ENCODE measurements at regions not wholly inside any gene's neighbourhood (a gene's known extent, or its start where the extent isn't known, plus 50 kb on each side); places are given as distances from the start of the nearest gene placed in this dataset.

DNA sequence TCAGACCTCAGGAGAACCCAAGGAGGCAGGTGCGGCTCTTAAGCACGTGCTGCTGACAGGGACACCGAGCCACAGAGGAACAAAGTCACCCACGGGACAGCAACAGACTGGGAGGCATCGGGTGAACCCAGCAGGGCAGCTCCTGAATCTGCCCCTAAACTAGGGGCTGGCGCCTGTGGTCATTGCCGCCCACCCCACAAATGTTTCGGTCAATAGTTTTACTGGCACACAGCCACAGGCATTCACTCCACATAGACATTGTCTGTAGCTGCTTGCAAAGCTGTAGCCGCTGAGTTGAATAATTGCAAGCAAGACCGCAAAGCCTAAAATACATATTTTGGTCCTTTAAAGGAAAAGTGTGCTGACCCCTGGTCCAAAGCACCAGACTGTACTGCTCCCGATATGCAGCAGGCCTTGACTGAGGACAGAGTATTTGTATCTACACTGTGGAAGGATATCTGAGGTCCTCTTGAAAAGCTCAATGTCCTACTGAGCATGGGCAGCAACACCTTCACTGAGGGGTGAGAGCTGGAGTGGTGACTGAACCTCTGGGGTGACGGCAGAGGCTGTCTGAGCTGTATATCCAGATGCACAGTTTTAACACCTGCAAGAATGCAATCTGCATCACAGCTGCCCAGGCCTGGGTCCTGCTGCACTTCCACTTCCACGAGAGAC, 310.3 kb downstream of the THBS2 start:
- Histone ChIP-seq H3K4me3 (ENCODE audit: low read depth in 1 of 3, low read length in 3 of 3) (no peak overlapping the region), H3K36me3 (ENCODE audit: control insufficient read depth in 4 of 4, insufficient read depth in 3 of 4, low read depth in 1 of 4, low read length in 3 of 4) (no peaks in the 10 kb centered on the region), H3K9me3 (ENCODE audit: control insufficient read depth in 4 of 4, low read length in 3 of 4) (no peaks in the 10 kb centered on the region), H3K27ac (ENCODE audit: low read depth in 1 of 2, low read length in 2 of 2) (no peak overlapping the region), H3K27me3 (ENCODE audit: control insufficient read depth in 4 of 4, insufficient read depth in 4 of 4, low read length in 3 of 4) (peaks cover 0 to 2% (median 0%) of the 10 kb centered on the region in 4 donors), H3K9ac (ENCODE audit: low read depth in 1 of 2, low read length in 2 of 2) (no peak overlapping the region), H3K4me1 (ENCODE audit: control insufficient read depth in 4 of 4, insufficient read depth in 4 of 4, low read length in 3 of 4) (no peaks in the 10 kb centered on the region)
- DNase-seq (ENCODE audit: low spot score), result no peak
- TF ChIP-seq HNF4A (conservative IDR thresholded peaks at IDR 0.05) (no peak), JUND (IDR thresholded peaks at IDR 0.05) (no peak), YY1 (IDR thresholded peaks at IDR 0.05) (no peak), NR2F2 (IDR thresholded peaks at IDR 0.05) (no peak), EGR1 (IDR thresholded peaks at IDR 0.05; ENCODE audit: low read depth in 2 of 2) (no peak), FOXA2 (IDR thresholded peaks at IDR 0.05) (no peak), GABPA (IDR thresholded peaks at IDR 0.05 in 1 of 2, conservative IDR thresholded peaks at IDR 0.05 in 1 of 2) (no peak), HNF4G (IDR thresholded peaks at IDR 0.05) (no peak), SP1 (IDR thresholded peaks at IDR 0.05) (no peak)
- TF ChIP-seq, protein P1, sequence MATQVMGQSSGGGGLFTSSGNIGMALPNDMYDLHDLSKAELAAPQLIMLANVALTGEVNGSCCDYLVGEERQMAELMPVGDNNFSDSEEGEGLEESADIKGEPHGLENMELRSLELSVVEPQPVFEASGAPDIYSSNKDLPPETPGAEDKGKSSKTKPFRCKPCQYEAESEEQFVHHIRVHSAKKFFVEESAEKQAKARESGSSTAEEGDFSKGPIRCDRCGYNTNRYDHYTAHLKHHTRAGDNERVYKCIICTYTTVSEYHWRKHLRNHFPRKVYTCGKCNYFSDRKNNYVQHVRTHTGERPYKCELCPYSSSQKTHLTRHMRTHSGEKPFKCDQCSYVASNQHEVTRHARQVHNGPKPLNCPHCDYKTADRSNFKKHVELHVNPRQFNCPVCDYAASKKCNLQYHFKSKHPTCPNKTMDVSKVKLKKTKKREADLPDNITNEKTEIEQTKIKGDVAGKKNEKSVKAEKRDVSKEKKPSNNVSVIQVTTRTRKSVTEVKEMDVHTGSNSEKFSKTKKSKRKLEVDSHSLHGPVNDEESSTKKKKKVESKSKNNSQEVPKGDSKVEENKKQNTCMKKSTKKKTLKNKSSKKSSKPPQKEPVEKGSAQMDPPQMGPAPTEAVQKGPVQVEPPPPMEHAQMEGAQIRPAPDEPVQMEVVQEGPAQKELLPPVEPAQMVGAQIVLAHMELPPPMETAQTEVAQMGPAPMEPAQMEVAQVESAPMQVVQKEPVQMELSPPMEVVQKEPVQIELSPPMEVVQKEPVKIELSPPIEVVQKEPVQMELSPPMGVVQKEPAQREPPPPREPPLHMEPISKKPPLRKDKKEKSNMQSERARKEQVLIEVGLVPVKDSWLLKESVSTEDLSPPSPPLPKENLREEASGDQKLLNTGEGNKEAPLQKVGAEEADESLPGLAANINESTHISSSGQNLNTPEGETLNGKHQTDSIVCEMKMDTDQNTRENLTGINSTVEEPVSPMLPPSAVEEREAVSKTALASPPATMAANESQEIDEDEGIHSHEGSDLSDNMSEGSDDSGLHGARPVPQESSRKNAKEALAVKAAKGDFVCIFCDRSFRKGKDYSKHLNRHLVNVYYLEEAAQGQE (IDR thresholded peaks at IDR 0.05), result no peak
- TF ChIP-seq, protein P2, sequence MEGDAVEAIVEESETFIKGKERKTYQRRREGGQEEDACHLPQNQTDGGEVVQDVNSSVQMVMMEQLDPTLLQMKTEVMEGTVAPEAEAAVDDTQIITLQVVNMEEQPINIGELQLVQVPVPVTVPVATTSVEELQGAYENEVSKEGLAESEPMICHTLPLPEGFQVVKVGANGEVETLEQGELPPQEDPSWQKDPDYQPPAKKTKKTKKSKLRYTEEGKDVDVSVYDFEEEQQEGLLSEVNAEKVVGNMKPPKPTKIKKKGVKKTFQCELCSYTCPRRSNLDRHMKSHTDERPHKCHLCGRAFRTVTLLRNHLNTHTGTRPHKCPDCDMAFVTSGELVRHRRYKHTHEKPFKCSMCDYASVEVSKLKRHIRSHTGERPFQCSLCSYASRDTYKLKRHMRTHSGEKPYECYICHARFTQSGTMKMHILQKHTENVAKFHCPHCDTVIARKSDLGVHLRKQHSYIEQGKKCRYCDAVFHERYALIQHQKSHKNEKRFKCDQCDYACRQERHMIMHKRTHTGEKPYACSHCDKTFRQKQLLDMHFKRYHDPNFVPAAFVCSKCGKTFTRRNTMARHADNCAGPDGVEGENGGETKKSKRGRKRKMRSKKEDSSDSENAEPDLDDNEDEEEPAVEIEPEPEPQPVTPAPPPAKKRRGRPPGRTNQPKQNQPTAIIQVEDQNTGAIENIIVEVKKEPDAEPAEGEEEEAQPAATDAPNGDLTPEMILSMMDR (IDR thresholded peaks at IDR 0.05; ENCODE audit: low read depth, low read length, missing input control), result no peak
- TF ChIP-seq, protein P3, sequence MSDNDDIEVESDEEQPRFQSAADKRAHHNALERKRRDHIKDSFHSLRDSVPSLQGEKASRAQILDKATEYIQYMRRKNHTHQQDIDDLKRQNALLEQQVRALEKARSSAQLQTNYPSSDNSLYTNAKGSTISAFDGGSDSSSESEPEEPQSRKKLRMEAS (IDR thresholded peaks at IDR 0.05), result no peak
- 81% methylated on average over 13 of the region's 13 CpGs for WGBS

DNA sequence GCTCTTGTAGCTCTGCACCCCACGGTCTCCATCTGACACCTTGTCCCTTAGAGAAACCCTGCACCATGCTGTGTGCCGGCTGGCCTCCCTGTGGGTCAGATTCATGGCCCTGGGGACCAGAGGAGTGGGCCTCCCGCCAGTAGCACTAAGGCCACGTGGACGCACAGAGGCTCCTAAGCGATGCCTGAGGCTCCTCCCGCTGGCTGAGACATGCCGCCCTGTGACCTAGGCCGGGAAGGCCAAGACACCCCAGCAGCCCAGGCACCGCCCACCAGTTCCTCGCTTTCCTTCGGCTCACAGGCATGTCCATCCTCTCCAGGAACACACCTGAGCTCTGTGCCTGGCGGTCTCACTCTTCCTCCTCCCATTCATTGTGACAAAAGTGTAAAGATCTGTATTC, 311.0 kb downstream of the THBS2 start:
- no peaks in the 10 kb centered on the region for H3K4me1 ChIP-seq (ENCODE audit: control insufficient read depth in 4 of 4, insufficient read depth in 4 of 4, low read length in 3 of 4)
- TF ChIP-seq HNF4G (IDR thresholded peaks at IDR 0.05) (no peak), SP1 (IDR thresholded peaks at IDR 0.05) (no peak), YY1 (IDR thresholded peaks at IDR 0.05) (no peak), GABPA (IDR thresholded peaks at IDR 0.05 in 1 of 2, conservative IDR thresholded peaks at IDR 0.05 in 1 of 2) (no peak), FOXA1 (IDR thresholded peaks at IDR 0.05) (no peak), NR2F2 (IDR thresholded peaks at IDR 0.05) (no peak), JUND (IDR thresholded peaks at IDR 0.05) (no peak), HNF4A (conservative IDR thresholded peaks at IDR 0.05) (no peak)
- TF ChIP-seq, protein P4, sequence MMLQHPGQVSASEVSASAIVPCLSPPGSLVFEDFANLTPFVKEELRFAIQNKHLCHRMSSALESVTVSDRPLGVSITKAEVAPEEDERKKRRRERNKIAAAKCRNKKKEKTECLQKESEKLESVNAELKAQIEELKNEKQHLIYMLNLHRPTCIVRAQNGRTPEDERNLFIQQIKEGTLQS (IDR thresholded peaks at IDR 0.05), result no peak
- TF ChIP-seq, protein P5, sequence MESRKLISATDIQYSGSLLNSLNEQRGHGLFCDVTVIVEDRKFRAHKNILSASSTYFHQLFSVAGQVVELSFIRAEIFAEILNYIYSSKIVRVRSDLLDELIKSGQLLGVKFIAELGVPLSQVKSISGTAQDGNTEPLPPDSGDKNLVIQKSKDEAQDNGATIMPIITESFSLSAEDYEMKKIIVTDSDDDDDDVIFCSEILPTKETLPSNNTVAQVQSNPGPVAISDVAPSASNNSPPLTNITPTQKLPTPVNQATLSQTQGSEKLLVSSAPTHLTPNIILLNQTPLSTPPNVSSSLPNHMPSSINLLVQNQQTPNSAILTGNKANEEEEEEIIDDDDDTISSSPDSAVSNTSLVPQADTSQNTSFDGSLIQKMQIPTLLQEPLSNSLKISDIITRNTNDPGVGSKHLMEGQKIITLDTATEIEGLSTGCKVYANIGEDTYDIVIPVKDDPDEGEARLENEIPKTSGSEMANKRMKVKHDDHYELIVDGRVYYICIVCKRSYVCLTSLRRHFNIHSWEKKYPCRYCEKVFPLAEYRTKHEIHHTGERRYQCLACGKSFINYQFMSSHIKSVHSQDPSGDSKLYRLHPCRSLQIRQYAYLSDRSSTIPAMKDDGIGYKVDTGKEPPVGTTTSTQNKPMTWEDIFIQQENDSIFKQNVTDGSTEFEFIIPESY (IDR thresholded peaks at IDR 0.05), result no peak
- 90% methylated on average over 13 of the region's 13 CpGs for WGBS
- DNase-seq (ENCODE audit: low spot score), result no peak
- peaks cover 0 to 2% (median 0%) of the 10 kb centered on the region in 4 donors for H3K27me3 ChIP-seq (ENCODE audit: control insufficient read depth in 4 of 4, insufficient read depth in 4 of 4, low read length in 3 of 4)
- H3K4me3 ChIP-seq (ENCODE audit: low read depth in 1 of 3, low read length in 3 of 3), result no peak overlapping the region
- H3K9me3 ChIP-seq (ENCODE audit: control insufficient read depth in 4 of 4, low read length in 3 of 4), result no peaks in the 10 kb centered on the region
- no peaks in the 10 kb centered on the region for H3K36me3 ChIP-seq (ENCODE audit: control insufficient read depth in 4 of 4, insufficient read depth in 3 of 4, low read depth in 1 of 4, low read length in 3 of 4)
- no peak overlapping the region for H3K9ac ChIP-seq (ENCODE audit: low read depth in 1 of 2, low read length in 2 of 2)
- no peak overlapping the region for H3K27ac ChIP-seq (ENCODE audit: low read depth in 1 of 2, low read length in 2 of 2)

All from liver (tissue), 8 donors.